ENCODE measurements at regions not wholly inside any gene's neighbourhood (a gene's known extent, or its start where the extent isn't known, plus 50 kb on each side); places are given as distances from the start of the nearest gene placed in this dataset.

GRCh38 chr13:56020425-56020824, 1120.3 kb upstream of the PRR20A start:
- no peak for TF ChIP-seq CTCF (conservative IDR thresholded peaks at IDR 0.05; ENCODE audit: low read depth, low read length)
- no peak for TF ChIP-seq EZH2 (IDR thresholded peaks at IDR 0.05; ENCODE audit: borderline replicate concordance, low read depth, low read length, poor library complexity, severe bottlenecking)
